ENCODE measurements at regions not wholly inside any gene's neighbourhood (a gene's known extent, or its start where the extent isn't known, plus 50 kb on each side); places are given as distances from the start of the nearest gene placed in this dataset.

DNA sequence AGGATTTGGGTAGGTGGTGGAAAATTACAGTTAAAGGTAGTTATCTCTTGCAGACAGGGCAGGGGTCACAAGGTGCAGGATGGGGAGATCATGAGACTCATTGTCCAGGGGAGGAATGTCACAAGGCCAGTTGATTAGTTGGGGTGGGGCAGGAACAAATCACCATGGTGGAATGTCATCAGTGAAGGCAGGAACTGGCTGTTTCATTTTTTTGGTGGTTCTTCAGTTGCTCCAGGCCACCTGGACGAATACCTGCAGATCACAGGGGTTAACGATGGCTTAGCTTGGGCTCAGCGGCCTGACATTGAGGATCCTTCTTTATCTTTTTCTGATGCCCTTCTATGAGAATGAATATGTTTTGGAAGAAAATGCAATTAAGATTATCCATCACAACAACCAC, 87.1 kb downstream of the KPNA2 start:
- H3K4me1 ChIP-seq (ENCODE audit: insufficient read depth, low read length), result no peaks in the 10 kb centered on the region
- TF ChIP-seq, protein P1, sequence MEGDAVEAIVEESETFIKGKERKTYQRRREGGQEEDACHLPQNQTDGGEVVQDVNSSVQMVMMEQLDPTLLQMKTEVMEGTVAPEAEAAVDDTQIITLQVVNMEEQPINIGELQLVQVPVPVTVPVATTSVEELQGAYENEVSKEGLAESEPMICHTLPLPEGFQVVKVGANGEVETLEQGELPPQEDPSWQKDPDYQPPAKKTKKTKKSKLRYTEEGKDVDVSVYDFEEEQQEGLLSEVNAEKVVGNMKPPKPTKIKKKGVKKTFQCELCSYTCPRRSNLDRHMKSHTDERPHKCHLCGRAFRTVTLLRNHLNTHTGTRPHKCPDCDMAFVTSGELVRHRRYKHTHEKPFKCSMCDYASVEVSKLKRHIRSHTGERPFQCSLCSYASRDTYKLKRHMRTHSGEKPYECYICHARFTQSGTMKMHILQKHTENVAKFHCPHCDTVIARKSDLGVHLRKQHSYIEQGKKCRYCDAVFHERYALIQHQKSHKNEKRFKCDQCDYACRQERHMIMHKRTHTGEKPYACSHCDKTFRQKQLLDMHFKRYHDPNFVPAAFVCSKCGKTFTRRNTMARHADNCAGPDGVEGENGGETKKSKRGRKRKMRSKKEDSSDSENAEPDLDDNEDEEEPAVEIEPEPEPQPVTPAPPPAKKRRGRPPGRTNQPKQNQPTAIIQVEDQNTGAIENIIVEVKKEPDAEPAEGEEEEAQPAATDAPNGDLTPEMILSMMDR (conservative IDR thresholded peaks at IDR 0.05; ENCODE audit: low read depth, low read length), result no peak
- H3K79me2 ChIP-seq (ENCODE audit: low read length), result no peaks in the 10 kb centered on the region
- CTCF ChIA-PET, result interaction anchor here (0.6 kb wide), 1 partner anchor 1576 kb away, joined by 3 read pairs; no protein-coding TSS in a partner anchor
- POLR2A ChIA-PET (ENCODE audit: unreplicated experiment), result no interaction called here
- no peak for DNase-seq
- H3K9me3 ChIP-seq (ENCODE audit: low read length), result no peaks in the 10 kb centered on the region
- ATAC-seq, result no peak
- no peak overlapping the region for H2AFZ ChIP-seq (ENCODE audit: low read length)
- intact Hi-C loops (cut with micrococcal nuclease), result no loop called here
- no peaks in the 10 kb centered on the region for H3K9me2 ChIP-seq (replicated peaks; ENCODE audit: low read length)
- no peak overlapping the region for H3K27ac ChIP-seq (ENCODE audit: low read length)
- no peaks in the 10 kb centered on the region for H4K20me1 ChIP-seq (ENCODE audit: low read length)
- H3F3A ChIP-seq (ENCODE audit: low read length, unreplicated experiment), result no peaks in the 10 kb centered on the region
- peaks cover 23% of the 10 kb centered on the region for H3K36me3 ChIP-seq (ENCODE audit: low read depth, low read length)
- no peak overlapping the region for H3K4me2 ChIP-seq (ENCODE audit: low read length)
- no peak overlapping the region for H3K9ac ChIP-seq (ENCODE audit: low read length)
- no TSS peak for BruUV-seq (replicated peaks)
- no peak overlapping the region for H3K4me3 ChIP-seq (ENCODE audit: low read length)
- no peaks in the 10 kb centered on the region for H3K27me3 ChIP-seq (ENCODE audit: low read length)

DNA sequence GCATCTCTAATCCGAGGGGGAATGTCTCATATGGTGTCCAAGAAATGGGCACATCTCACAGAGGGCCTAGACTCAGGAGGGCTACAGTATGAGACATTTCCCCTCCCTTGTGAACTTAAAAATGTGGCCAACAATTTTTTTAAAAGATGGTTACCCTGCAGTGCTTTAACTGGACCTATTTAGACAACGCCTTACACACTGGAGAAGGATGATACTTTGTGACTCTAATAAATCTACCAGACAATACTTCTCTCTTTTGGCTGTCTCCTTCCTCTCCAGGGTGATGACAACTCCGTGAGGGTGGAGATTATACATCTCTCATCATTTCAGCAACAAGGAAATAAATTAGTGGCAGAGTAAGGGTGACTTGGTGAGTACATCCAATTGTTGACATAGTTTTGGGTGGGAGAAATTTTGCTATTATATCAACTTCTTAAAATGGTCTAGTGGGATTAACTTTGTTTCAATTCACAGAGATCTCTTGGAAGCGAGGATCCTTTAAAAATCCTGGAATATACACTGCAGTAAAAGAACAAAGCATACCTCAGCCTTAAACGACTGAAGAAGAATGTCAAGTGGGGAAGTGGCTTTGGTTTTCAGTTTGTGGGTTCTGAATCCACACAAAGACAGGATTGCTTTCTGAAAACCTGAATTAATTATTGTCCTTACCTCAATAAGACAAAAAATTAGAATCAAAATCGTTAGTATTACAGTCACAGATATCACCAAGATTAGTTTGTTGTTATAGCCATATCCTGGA, 89.8 kb downstream of the KPNA2 start:
- TF ChIP-seq, protein P1 (conservative IDR thresholded peaks at IDR 0.05; ENCODE audit: low read depth, low read length), result no peak
- TF ChIP-seq EZH2phosphoT487 (IDR thresholded peaks at IDR 0.05; ENCODE audit: borderline replicate concordance, low read length), result no peak
- TF ChIP-seq EZH2 (IDR thresholded peaks at IDR 0.05; ENCODE audit: low read length, unreplicated experiment), result no peak

DNA sequence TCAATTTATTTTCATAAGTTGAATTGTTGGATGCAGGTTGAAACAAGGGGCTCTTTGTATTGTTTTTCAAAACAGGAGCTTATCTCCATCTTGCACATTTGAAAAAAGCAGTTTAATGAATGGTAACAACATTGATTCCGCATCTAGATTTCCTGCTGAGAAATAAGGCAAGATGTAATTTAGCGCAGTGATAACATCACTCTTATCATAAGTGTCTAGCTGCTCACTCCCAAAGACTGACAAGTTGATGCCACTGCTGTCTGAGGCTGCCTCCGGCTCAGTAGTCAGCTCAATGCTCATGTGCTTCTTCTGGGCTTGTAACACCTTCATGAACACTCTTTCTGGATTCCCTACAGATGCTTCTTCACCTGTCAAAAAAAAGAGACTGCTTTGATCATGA, 92.4 kb downstream of the KPNA2 start:
- POLR2A ChIA-PET (ENCODE audit: unreplicated experiment), result no interaction called here
- TSS peak; percentile 3 for BruUV-seq (replicated peaks)
- H3K27me3 ChIP-seq (ENCODE audit: low read length), result no peaks in the 10 kb centered on the region
- no peaks in the 10 kb centered on the region for H3K9me2 ChIP-seq (replicated peaks; ENCODE audit: low read length)
- DNase-seq, result no peak
- H3F3A ChIP-seq (ENCODE audit: low read length, unreplicated experiment), result no peaks in the 10 kb centered on the region
- intact Hi-C loops (cut with micrococcal nuclease), result no loop called here
- H4K20me1 ChIP-seq (ENCODE audit: low read length), result no peaks in the 10 kb centered on the region
- TF ChIP-seq EZH2 (IDR thresholded peaks at IDR 0.05; ENCODE audit: low read length, unreplicated experiment), result no peak
- TF ChIP-seq EZH2phosphoT487 (IDR thresholded peaks at IDR 0.05; ENCODE audit: borderline replicate concordance, low read length), result no peak
- TF ChIP-seq, protein P1 (conservative IDR thresholded peaks at IDR 0.05; ENCODE audit: low read depth, low read length), result no peak
- no peak overlapping the region for H3K27ac ChIP-seq (ENCODE audit: low read length)
- H3K9ac ChIP-seq (ENCODE audit: low read length), result no peak overlapping the region
- H3K79me2 ChIP-seq (ENCODE audit: low read length), result no peaks in the 10 kb centered on the region
- no peaks in the 10 kb centered on the region for H3K9me3 ChIP-seq (ENCODE audit: low read length)
- ATAC-seq, result no peak
- peaks cover 2% of the 10 kb centered on the region for H3K36me3 ChIP-seq (ENCODE audit: low read depth, low read length)
- no peak overlapping the region for H2AFZ ChIP-seq (ENCODE audit: low read length)
- CTCF ChIA-PET, result no interaction called here
- no peaks in the 10 kb centered on the region for H3K4me1 ChIP-seq (ENCODE audit: insufficient read depth, low read length)
- no peak overlapping the region for H3K4me2 ChIP-seq (ENCODE audit: low read length)
- no peak overlapping the region for H3K4me3 ChIP-seq (ENCODE audit: low read length)

More for the DNA sequence above, 89.8 kb downstream of the KPNA2 start:
- intact Hi-C loops (cut with micrococcal nuclease), result no loop called here
- H3K27ac ChIP-seq (ENCODE audit: low read length), result no peak overlapping the region
- ChIA-PET POLR2A (ENCODE audit: unreplicated experiment) (no interaction called here), CTCF (no interaction called here)
- no peaks in the 10 kb centered on the region for H3K27me3 ChIP-seq (ENCODE audit: low read length)
- H2AFZ ChIP-seq (ENCODE audit: low read length), result no peak overlapping the region
- H3K9me2 ChIP-seq (replicated peaks; ENCODE audit: low read length), result no peaks in the 10 kb centered on the region
- H3K4me2 ChIP-seq (ENCODE audit: low read length), result no peak overlapping the region
- no peaks in the 10 kb centered on the region for H3K4me1 ChIP-seq (ENCODE audit: insufficient read depth, low read length)
- peaks cover 12% of the 10 kb centered on the region for H3K36me3 ChIP-seq (ENCODE audit: low read depth, low read length)
- ATAC-seq (no peak), DNase-seq (no peak)
- no peak overlapping the region for H3K9ac ChIP-seq (ENCODE audit: low read length)
- no peaks in the 10 kb centered on the region for H3F3A ChIP-seq (ENCODE audit: low read length, unreplicated experiment)
- BruUV-seq (replicated peaks), result no TSS peak
- H4K20me1 ChIP-seq (ENCODE audit: low read length), result no peaks in the 10 kb centered on the region
- no peak overlapping the region for H3K4me3 ChIP-seq (ENCODE audit: low read length)
- H3K9me3 ChIP-seq (ENCODE audit: low read length), result no peaks in the 10 kb centered on the region
- H3K79me2 ChIP-seq (ENCODE audit: low read length), result no peaks in the 10 kb centered on the region
